ENCODE measurements at regions not wholly inside any gene's neighbourhood (a gene's known extent, or its start where the extent isn't known, plus 50 kb on each side); places are given as distances from the start of the nearest gene placed in this dataset.

DNA sequence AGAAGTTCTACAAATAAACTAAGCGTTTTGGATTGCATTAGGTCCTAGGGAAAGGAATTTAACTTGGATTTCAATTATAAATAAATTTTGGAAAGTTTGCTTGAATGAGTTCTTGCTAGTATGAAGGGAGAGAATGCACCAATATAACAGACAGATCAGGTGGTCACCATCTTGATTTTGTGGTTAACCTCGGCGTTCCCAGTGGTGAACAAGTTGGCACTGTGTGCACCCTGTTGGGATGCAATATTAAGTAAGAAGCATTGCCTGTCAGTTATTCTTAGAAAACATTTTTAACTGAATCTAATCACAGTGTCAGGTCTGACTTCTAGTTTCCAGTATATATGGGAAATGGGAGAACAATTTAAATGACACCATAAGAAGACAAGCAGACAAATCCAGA lies 673.4 kb downstream of the SLC4A3 start:
- intact Hi-C loops (cut with DNase I): no loop called here
- Histone ChIP-seq H3K36me3 (no peaks in the 10 kb centered on the region), H3K4me3 (no peak overlapping the region), H3K27me3 (no peaks in the 10 kb centered on the region), H3K4me1 (no peaks in the 10 kb centered on the region), H3K9me3 (no peaks in the 10 kb centered on the region), H3K27ac (no peak overlapping the region)
- no peak for ATAC-seq
- WGBS, 2 donors: 84 to 90% methylated on average over 3 of the region's 3 CpGs
- TF ChIP-seq, protein P1, sequence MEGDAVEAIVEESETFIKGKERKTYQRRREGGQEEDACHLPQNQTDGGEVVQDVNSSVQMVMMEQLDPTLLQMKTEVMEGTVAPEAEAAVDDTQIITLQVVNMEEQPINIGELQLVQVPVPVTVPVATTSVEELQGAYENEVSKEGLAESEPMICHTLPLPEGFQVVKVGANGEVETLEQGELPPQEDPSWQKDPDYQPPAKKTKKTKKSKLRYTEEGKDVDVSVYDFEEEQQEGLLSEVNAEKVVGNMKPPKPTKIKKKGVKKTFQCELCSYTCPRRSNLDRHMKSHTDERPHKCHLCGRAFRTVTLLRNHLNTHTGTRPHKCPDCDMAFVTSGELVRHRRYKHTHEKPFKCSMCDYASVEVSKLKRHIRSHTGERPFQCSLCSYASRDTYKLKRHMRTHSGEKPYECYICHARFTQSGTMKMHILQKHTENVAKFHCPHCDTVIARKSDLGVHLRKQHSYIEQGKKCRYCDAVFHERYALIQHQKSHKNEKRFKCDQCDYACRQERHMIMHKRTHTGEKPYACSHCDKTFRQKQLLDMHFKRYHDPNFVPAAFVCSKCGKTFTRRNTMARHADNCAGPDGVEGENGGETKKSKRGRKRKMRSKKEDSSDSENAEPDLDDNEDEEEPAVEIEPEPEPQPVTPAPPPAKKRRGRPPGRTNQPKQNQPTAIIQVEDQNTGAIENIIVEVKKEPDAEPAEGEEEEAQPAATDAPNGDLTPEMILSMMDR (IDR thresholded peaks at IDR 0.05): no peak
- DNase-seq: no peak

DNA sequence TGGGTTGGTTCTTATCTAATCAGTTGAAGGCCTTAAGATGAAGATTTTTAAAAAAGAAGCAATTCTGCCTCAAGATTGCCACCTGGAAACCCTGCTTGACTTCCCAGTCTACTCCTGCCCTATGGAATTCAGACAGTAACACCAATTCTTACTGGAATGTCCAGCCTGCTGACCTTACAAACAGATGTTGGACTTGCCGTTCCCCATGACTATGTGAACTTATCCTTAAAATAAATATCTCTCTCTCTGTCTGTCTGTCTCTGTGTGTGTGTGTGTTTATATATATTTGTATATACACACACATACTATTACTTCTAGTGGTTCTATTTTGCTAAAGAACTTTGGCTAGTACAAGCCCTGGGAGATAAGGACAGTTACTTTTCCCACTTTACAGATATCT lies 675.3 kb downstream of the SLC4A3 start:
- no peak overlapping the region for H3K27ac ChIP-seq
- ATAC-seq (no peak), DNase-seq (no peak)
- no peaks in the 10 kb centered on the region for H3K36me3 ChIP-seq
- H3K4me1 ChIP-seq: no peaks in the 10 kb centered on the region
- no peaks in the 10 kb centered on the region for H3K27me3 ChIP-seq
- intact Hi-C loops (cut with DNase I): no loop called here
- TF ChIP-seq, protein P1 (IDR thresholded peaks at IDR 0.05): no peak
- H3K9me3 ChIP-seq: no peaks in the 10 kb centered on the region
- H3K4me3 ChIP-seq: no peak overlapping the region
- 80 to 88% methylated on average over 1 of the region's 1 CpG for WGBS, 2 donors

DNA sequence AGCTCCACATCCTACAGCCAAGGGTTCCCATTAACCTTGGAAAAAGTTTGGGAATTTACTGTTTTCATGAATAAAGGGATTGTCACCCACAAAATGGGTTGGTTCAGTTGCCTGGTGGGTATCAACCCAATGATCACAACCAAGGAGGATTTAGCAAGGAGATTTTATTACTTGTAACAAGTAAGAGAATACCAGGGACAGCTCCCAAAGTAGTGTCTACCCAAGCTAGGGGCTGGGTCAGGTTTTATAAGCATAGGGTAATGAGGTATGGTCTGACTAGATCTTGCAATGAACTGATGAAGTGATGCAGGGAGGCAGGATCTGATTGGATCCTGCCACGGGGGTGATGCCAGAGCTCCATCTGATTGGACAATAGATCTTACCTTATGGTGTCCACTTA lies 681.8 kb downstream of the SLC4A3 start:
- no peak overlapping the region for H3K27ac ChIP-seq
- DNase-seq (no peak), ATAC-seq (no peak)
- H3K9me3 ChIP-seq: no peaks in the 10 kb centered on the region
- H3K4me3 ChIP-seq: no peak overlapping the region
- intact Hi-C loops (cut with DNase I): no loop called here
- no peaks in the 10 kb centered on the region for H3K36me3 ChIP-seq
- TF ChIP-seq, protein P1 (IDR thresholded peaks at IDR 0.05): no peak
- H3K27me3 ChIP-seq: no peaks in the 10 kb centered on the region
- WGBS, 2 donors: 83 to 86% methylated on average over 1 of the region's 1 CpG
- peaks cover 0 to 21% (median 5%) of the 10 kb centered on the region in 9 donors for H3K4me1 ChIP-seq

DNA sequence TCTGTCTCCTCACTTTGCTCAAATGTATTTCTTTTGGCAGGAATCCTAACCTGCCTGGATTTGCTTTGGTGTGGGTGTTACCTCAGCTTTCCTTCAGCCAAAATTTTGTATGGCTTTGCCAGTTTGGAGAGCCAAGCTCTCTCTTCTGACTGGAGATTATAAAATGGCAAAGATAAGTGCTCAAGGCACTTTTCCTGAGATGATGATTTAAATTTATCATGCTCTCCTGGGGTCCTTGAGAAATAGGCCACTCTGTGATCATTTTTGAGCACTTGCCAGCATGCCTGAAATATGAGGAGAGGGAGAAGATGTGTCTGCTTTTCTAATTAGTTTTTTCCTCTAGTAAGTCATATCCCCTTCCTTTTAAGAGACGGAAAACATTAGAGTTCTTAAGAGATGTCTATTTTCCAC lies 683.0 kb downstream of the SLC4A3 start:
- H3K36me3 ChIP-seq: no peaks in the 10 kb centered on the region
- ATAC-seq (peak in 2 of 8 donors; percentile 49 to 63), DNase-seq (peak in 1 of 2 donors; percentile 8)
- H3K27ac ChIP-seq: no peak overlapping the region
- TF ChIP-seq, protein P1 (IDR thresholded peaks at IDR 0.05): no peak
- peaks cover 0 to 24% (median 5%) of the 10 kb centered on the region in 9 donors for H3K4me1 ChIP-seq
- H3K9me3 ChIP-seq: peaks cover 0 to 5% (median 0%) of the 10 kb centered on the region in 11 donors
- 33 to 58% methylated on average over 1 of the region's 1 CpG for WGBS, 2 donors
- intact Hi-C loops (cut with DNase I): no loop called here
- H3K27me3 ChIP-seq: no peaks in the 10 kb centered on the region
- H3K4me3 ChIP-seq: no peak overlapping the region

Data from heart right ventricle (tissue), 16 donors.